GM21737 (cell line): ENCODE measurements at regions not wholly inside any gene's neighbourhood (a gene's known extent, or its start where the extent isn't known, plus 50 kb on each side); places are given as distances from the start of the nearest gene placed in this dataset.

Experiments used
- ATAC-seq: cut with Tn5 transposase; IDR thresholded peaks from one replicate; pipeline ENCODE4 v1.9.1; 2021; ENCODE audit warnings: mild to moderate bottlenecking, moderate library complexity; ENCODE audit not compliant: unreplicated experiment

GRCh38 chr12:11946161-11946560 lies 124.6 kb upstream of the BCL2L14 start:
- no peak for ATAC-seq

DNA sequence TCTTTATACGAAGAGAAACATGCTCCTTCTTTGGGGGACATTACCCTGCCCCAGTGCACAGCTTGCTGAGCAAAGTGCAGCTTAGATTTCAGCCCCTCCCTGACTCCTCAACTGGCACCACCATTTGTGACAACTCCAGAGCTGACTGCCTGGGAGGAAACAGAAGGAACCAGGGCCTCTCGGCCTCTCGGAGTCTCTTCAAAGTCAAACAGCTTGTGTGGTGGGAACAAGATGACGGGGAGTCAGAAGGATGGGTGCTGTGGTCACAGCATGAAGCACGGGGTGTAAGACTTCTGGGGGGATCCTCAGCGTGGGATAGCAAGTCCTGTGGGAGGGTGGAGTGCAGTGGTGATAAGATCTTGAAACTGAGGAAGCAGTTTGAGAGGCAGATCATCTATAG lies 123.5 kb upstream of the BCL2L14 start:
- no peak for ATAC-seq

GRCh38 chr12:11949738-11950411 lies 120.9 kb upstream of the BCL2L14 start:
- ATAC-seq: no peak

DNA sequence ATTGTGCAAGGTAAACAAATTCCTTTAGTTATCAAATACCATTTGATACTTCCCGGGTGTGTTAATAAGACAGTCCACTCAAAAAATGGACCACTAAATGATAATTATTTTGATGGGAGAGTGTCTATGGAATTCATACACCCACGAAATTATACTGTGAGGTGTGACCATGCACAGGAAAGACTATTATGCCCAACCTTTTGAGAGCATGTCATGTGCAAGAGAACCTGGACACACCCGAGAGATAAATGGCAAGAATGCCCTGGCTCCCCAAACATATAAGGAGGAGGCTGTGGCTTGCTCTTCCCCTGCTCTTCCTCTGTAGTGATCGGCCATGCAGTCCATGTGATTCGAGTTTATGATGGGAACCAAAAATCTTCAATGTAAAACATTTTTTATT lies 119.5 kb upstream of the BCL2L14 start:
- ATAC-seq: no peak

DNA sequence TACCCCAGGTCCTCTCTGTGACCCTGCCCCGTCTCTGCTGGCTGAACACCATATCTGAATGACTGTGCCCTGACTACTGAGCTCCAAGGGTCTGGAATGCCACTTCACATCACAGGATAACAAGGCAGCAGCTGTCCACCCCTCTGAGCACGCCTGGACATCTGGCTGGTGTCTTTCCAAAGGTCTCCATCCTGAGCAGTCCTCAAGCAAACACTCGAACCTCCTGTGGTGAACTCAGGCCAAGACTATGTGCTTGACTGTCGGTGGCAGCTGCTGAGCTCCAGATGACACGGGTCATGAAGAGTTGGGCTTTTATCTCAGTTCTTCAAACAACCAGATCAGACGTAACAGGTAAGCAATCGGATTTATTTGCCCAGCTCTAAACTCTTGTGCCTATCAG lies 117.2 kb upstream of the BCL2L14 start:
- no peak for ATAC-seq

GRCh38 chr12:11954181-11954580 lies 116.6 kb upstream of the BCL2L14 start:
- no peak for ATAC-seq

- no peak for ATAC-seq
Observed at GRCh38 chr12:11958221-11959091, 112.3 kb upstream of the BCL2L14 start.

DNA sequence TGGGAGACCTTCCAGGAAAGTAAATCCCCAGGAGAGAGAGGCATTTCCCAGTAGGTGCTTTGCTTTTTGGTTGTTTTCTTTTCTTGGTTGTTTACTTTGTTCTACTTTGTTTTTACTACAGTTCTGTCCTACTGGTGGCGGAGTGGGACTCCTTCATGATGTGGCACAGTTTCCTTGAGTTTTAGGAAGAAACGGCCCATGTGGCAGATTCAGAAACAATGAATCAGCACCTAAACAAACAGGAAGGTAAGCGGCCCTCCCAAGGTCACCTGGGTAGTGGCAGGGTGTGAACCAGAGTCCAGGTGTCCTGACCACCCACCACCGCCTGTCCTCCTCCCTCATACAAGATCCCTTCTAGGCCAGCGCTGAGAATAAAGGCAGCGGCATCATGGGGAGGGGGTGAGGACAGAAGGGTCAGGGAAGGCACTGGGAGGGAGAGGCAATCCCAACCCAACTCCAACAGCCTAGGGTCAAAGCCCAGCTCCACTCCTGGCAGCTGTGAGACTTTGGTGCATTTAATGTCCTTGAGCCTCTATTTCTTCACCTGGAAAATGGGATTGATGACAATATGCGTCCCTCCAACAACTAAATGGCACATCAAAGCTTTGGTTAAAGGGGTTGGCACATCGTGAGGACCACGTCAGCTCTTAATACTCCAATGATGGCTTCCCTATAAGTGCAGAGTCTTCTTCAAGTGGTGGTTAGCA lies 111.5 kb upstream of the BCL2L14 start:
- ATAC-seq: no peak

DNA sequence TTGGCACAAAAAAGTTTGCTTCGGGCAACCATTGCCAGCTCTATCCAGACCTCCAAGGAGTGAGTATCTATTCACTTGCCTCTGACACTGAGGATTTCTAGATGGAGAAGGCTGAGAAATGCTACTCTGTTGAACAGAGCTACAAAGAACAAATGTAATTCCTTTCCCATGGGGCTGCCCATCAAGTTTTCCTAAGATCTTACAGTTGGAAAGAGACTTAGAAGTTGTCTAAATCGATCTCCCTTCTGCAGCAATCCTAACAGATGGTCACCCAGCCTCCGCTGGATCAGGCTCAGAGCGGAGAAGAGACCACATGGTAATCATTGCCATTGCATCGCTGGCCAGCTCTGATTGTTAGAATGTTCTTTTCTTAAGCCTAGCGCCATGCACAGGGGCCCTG lies 110.1 kb upstream of the BCL2L14 start:
- no peak for ATAC-seq

DNA sequence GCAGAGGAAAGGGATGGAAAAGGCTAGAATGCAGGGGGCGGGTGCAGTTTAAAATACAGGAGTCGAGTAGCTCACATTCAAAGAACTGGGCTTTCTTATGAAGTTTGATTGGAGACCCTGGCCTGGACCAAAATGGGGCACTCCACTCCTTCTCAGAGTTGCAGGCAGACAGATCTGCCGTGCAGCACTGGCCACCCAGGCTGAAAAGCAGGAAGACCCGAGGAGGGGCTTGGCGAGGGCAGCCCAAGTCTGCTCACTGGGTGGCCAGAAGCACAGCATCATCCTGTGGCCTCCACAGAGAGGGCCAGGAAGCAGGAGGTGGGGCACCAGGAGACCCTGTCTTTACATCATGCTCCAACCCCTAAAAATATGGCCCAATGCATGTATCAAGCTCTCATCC lies 109.1 kb upstream of the BCL2L14 start:
- ATAC-seq: no peak

- no peak for ATAC-seq
Observed at GRCh38 chr12:11962860-11963259, 107.9 kb upstream of the BCL2L14 start.

DNA sequence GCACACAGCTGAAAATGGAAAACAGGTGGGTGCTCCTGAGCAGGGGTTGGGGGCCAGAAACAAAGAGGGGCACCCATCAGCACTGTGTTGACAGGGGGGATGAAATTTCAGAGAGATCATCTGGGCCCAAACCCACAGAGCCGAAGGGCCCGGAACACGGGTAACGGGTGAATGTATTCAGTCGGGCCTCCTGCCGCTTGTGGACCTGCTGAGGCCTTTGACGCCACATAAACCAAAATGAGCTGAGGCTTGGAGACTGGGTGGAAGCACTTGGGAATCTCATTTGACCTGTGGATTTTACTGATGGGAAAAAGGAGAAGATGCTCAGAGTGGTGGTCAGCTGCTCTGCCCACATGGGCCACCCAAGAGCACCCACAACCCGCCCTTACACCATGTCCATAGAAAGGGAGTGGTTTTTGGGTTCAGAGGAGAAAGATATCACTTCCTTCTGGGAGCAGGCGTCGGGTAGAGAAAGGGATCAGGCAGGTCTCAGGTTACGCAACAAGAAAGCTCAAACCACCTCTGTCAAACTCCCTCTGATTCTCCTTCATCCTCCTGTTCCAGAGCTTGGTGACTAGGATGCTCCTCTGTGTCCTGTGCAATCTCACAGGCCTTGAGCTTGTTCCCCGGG lies 106.8 kb upstream of the BCL2L14 start:
- ATAC-seq: no peak

DNA sequence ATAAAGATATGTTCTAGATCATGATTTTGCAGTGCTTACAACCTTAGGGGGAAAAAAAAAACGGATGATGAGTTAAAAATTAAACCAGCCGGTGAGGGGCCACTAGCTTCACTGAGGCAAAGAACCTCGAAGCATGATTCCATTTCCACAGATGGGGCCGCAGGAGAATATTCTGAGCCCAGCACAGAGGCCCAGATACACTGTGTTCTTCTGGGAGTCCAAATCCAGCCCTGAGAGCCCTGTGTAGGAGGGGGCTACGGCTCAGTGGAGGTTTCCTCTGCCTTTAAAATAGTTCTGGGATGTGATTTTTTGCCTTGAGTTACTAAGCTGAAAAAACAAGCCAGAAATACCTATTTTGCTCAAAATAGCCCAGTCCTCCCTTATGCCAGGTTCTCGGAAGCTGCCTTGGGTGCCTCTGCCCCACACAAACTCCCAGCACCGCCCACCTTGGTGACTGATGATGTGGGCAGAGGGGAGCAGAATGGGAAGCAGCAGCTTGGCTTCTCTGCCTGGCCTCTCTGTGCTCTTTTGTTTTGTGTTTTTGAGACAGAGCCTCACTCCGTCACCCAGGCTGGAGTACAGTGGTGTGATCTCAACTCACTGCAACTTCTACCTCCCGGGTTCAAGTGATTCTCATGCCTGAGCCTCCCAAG lies 105.4 kb upstream of the BCL2L14 start:
- ATAC-seq: no peak

GRCh38 chr12:11967376-11968047 lies 103.2 kb upstream of the BCL2L14 start:
- no peak for ATAC-seq

DNA sequence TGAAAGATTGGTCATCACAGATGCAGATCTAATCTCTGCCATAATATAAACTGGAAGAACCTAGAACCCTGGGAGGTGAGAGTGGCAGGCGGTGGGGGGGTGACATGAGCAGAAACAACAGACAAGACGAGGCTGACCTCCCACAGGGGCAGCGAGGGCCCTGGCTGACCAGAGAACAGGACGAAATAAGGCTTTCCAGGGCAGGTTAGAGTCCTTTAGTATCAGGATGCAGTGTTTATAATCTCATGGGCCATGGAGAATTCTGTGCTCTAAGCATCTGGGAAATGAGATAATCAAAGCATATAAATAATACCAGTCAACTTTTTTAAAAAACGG lies 102.7 kb upstream of the BCL2L14 start:
- ATAC-seq: no peak

DNA sequence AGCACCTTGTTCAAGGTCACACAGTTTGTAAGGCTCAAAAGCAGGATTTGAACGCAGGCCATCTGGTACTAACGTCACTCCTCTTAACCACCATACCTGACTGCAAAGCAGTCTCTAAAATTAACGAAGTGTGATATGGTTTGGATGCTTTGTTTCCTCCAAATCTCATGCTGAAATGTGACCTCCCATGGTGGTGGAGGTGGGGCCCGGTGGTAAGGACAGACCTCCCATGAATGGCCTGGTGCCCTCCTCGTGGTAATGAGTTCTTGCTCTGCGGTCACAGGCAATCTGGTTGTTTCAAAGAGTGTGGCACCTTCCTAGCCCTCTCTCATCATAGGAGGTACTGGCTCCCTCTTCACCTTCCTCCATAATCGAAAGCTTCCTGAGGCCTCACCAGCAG lies 102.2 kb upstream of the BCL2L14 start:
- no peak for ATAC-seq

- no peak for ATAC-seq
Observed at GRCh38 chr12:11969437-11970154, 101.1 kb upstream of the BCL2L14 start.

- ATAC-seq: no peak
Observed at GRCh38 chr12:11970155-11970520, 100.6 kb upstream of the BCL2L14 start.

DNA sequence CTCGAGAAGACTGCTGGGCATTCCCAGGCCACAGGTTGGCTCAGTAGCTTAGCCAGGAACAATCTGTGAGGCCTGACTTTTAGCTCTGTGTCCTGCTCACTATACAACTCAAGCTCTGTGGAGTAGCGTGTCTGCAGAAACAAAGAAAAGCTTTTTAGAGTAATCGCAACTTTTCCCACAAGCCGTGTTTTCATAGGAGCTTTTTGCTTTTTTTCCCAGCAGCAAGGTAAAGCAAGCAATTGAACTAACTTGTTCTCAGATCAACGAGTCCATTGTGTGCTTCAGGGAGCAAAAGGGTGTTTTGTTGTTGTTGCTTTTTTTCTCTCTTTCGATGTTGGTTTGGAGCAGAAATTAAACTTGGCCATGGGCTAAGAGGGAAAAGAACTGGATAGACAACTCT lies 97.3 kb upstream of the BCL2L14 start:
- ATAC-seq: no peak

- ATAC-seq: no peak
Observed at GRCh38 chr12:11976005-11976404, 94.7 kb upstream of the BCL2L14 start.
